Heart left ventricle (tissue), 16 donors: ENCODE measurements at regions not wholly inside any gene's neighbourhood (a gene's known extent, or its start where the extent isn't known, plus 50 kb on each side); places are given as distances from the start of the nearest gene placed in this dataset.

Source experiments
- ATAC-seq, 4 donors: fragments of 200-7000 bp; cut with Tn5 transposase; one replicate each; pipeline ENCODE4 v1.9.1; 2020 to 2022; ENCODE audit warnings: moderate library complexity in 4 of 4, mild to moderate bottlenecking in 3 of 4, moderate number of reproducible peaks in 1 of 4
- DNase-seq, 5 donors: peaks; one replicate each; pipeline ENCODE4 v3.0.0-alpha.2; 2020
- H3K27ac ChIP-seq, 12 donors: fragments of 200-600 bp; sonication (generic) in 4 of 12; one replicate each; pipeline versions ENCODE4 v1.5.0 to v1.8.0; 2016 to 2022; ENCODE audit warnings: mild to moderate bottlenecking in 2 of 12
- H3K27me3 ChIP-seq, 9 donors: fragments of 200-600 bp; sonication (generic) in 2 of 9; one replicate each; pipeline versions ENCODE4 v1.5.1 to v1.8.0; 2016 to 2022; ENCODE audit warnings: mild to moderate bottlenecking in 3 of 9
- H3K36me3 ChIP-seq, 9 donors: fragments of 200-600 bp; sonication (generic) in 2 of 9; one replicate each; pipeline versions ENCODE4 v1.5.0 to v1.8.0; 2018 to 2022; ENCODE audit warnings: mild to moderate bottlenecking in 2 of 9
- H3K4me1 ChIP-seq, 12 donors: fragments of 200-600 bp; sonication (generic) in 4 of 12; one replicate each; pipeline versions ENCODE4 v1.5.0 to v1.8.0; 2016 to 2022; ENCODE audit warnings: mild to moderate bottlenecking in 3 of 12
- H3K4me3 ChIP-seq, 12 donors: fragments of 200-600 bp; sonication (generic) in 4 of 12; one replicate each; pipeline versions ENCODE4 v1.5.0 to v1.8.0; 2017 to 2022; ENCODE audit warnings: mild to moderate bottlenecking in 9 of 12, moderate library complexity in 4 of 12
- H3K9me3 ChIP-seq, 12 donors: fragments of 200-600 bp; sonication (generic) in 4 of 12; one replicate each; pipeline versions ENCODE4 v1.5.0 to v1.8.0; 2016 to 2022; ENCODE audit warnings: mild to moderate bottlenecking in 1 of 12
- CTCF ChIP-seq, 12 donors: fragments of 200-600 bp; sonication (generic) in 4 of 12; IDR thresholded peaks; one replicate each; pipeline versions ENCODE4 v1.5.0 to v1.8.0; 2018 to 2022; ENCODE audit warnings: antibody characterized with exemption in 12 of 12, mild to moderate bottlenecking in 5 of 12
- POLR2A ChIP-seq, 2 donors: fragments of 450-650 bp; IDR thresholded peaks; one replicate each; pipeline ENCODE4 v1.6.1; 2017; ENCODE audit warnings: antibody characterized with exemption in 2 of 2, mild to moderate bottlenecking in 2 of 2, moderate library complexity in 2 of 2
- WGBS, 4 donors: extraction: QIAGEN DNeasy Blood & Tissue Kit in 2 of 4; methylation state at CpG; one replicate each; pipeline versions ENCODE4 v1.1.5 to v1.1.7; 2013 to 2018; 5-methylcytosine and 5-hydroxymethylcytosine counted together
- intact Hi-C, 10 donors: fragments of 100-400 bp; cut with DNase I; formaldehyde crosslinking; loops; one replicate each; pipeline versions ENCODE4 v1.11.1 to v1.14.2; 2022
- donor health status: ischemic (EF 13 %, LVEDD 7.1; RV severe dilation, severe dysfunction).
- donor health status: healthy with polysubstance abuse.
- donor health status: DM: no; HTN: yes; CAD: no.
- donor health status: DM: no; HTN: no; CAD: no.
- donor health status: ischemic (EF 25% LVEDD 6.9; RV normal size, moderate dysfunction).
- donor health status: ischemic (EF 25% LVEDD 5.7; RV mildly dilated, moderate dysfunction).
- donor health status: healthy.
- donor health status: DM: yes; HTN: yes; CAD: no.
- donor health status: ischemic (EF 35%, LVEDD 5.7; RV mildly dilated, moderate dysfunction).
- donor health status: nonischemic (EF 11% LVEDD 7.7; RV severe dilation, severe dysfunction).
- donor health status: DM: yes; HTN: yes; CAD: no.
- donor health status: PGD.
- donor health status: ischemic (EF 29% LVEDD 5.4; RV normal size, mild dysfunction).
- donor health status: nonischemic (EF 23%, LVEDD 6.1; RV moderate dilation, normal function).

- H3K27me3 ChIP-seq, result no peaks in the 10 kb centered on the region
- DNase-seq (peak in 1 of 5 donors; percentile 23), ATAC-seq (no peak)
- 85 to 89% (median 88%) methylated on average over 7 to 8 of the region's 8 CpGs for WGBS, 4 donors
- TF ChIP-seq CTCF (IDR thresholded peaks at IDR 0.05) (no peak), POLR2A (IDR thresholded peaks at IDR 0.05) (no peak)
- no peaks in the 10 kb centered on the region for H3K36me3 ChIP-seq
- H3K4me3 ChIP-seq, result no peak overlapping the region
- intact Hi-C loops, result no loop called here
- H3K9me3 ChIP-seq, result no peaks in the 10 kb centered on the region
- no peaks in the 10 kb centered on the region for H3K4me1 ChIP-seq
- no peak overlapping the region for H3K27ac ChIP-seq
Observed at GRCh38 chr6:102701019-102701418, 1307.5 kb downstream of the GRIK2 start.

- Histone ChIP-seq H3K4me1 (no peaks in the 10 kb centered on the region), H3K4me3 (no peak overlapping the region), H3K36me3 (no peaks in the 10 kb centered on the region), H3K27ac (no peak overlapping the region), H3K9me3 (peaks cover 0 to 4% (median 0%) of the 10 kb centered on the region in 12 donors), H3K27me3 (no peaks in the 10 kb centered on the region)
- no peak for ATAC-seq
- TF ChIP-seq POLR2A (IDR thresholded peaks at IDR 0.05), result no peak
- no peak for DNase-seq
- intact Hi-C loops, result no loop called here
- 51 to 56% (median 54%) methylated on average over 1 of the region's 1 CpG for WGBS, 4 donors
Observed at GRCh38 chr6:102686461-102686860, 1293.0 kb downstream of the GRIK2 start.

- intact Hi-C loops, result no loop called here
- H3K4me1 ChIP-seq, result no peaks in the 10 kb centered on the region
- H3K27ac ChIP-seq, result no peak overlapping the region
- H3K27me3 ChIP-seq, result no peaks in the 10 kb centered on the region
- 37 to 54% (median 46%) methylated on average over 2 of the region's 2 CpGs for WGBS, 4 donors
- no peak for DNase-seq
- no peak for TF ChIP-seq POLR2A (IDR thresholded peaks at IDR 0.05)
- no peak for TF ChIP-seq CTCF (IDR thresholded peaks at IDR 0.05)
- no peaks in the 10 kb centered on the region for H3K9me3 ChIP-seq
- H3K36me3 ChIP-seq, result no peaks in the 10 kb centered on the region
- ATAC-seq, result no peak
- no peak overlapping the region for H3K4me3 ChIP-seq
Observed at GRCh38 chr6:102680413-102680812, 1286.9 kb downstream of the GRIK2 start.

GRCh38 chr6:102679865-102680264 lies 1286.4 kb downstream of the GRIK2 start:
- no peak for DNase-seq
- TF ChIP-seq POLR2A (IDR thresholded peaks at IDR 0.05) (no peak), CTCF (IDR thresholded peaks at IDR 0.05) (no peak)
- no peak overlapping the region for H3K4me3 ChIP-seq
- ATAC-seq, result no peak
- no peaks in the 10 kb centered on the region for H3K9me3 ChIP-seq
- 33 to 54% (median 45%) methylated on average over 1 of the region's 1 CpG for WGBS, 4 donors
- no peaks in the 10 kb centered on the region for H3K27me3 ChIP-seq
- H3K27ac ChIP-seq, result no peak overlapping the region
- H3K36me3 ChIP-seq, result no peaks in the 10 kb centered on the region
- no peaks in the 10 kb centered on the region for H3K4me1 ChIP-seq
- intact Hi-C loops, result no loop called here

- no peak overlapping the region for H3K4me3 ChIP-seq
- H3K27me3 ChIP-seq, result no peaks in the 10 kb centered on the region
- DNase-seq (no peak), ATAC-seq (no peak)
- H3K9me3 ChIP-seq, result no peaks in the 10 kb centered on the region
- no peak overlapping the region for H3K27ac ChIP-seq
- H3K36me3 ChIP-seq, result no peaks in the 10 kb centered on the region
- 30 to 57% (median 38%) methylated on average over 1 of the region's 1 CpG for WGBS, 4 donors
- TF ChIP-seq CTCF (IDR thresholded peaks at IDR 0.05) (no peak), POLR2A (IDR thresholded peaks at IDR 0.05) (no peak)
- no peaks in the 10 kb centered on the region for H3K4me1 ChIP-seq
- intact Hi-C loops, result no loop called here
Observed at GRCh38 chr6:102677225-102677624, 1283.7 kb downstream of the GRIK2 start.
